ENCODE measurements at regions not wholly inside any gene's neighbourhood (a gene's known extent, or its start where the extent isn't known, plus 50 kb on each side); places are given as distances from the start of the nearest gene placed in this dataset.

GRCh38 chr4:14515556-14515955 lies 486.7 kb upstream of the CPEB2 start:
- no peak for DNase-seq
- Mint-ChIP-seq H3K27me3 (peaks cover 0 to 4% (median 0%) of the 10 kb centered on the region in 3 donors), H3K36me3 (no peaks in the 10 kb centered on the region), H3K4me3 (no peak overlapping the region), H3K9me3 (no peaks in the 10 kb centered on the region), H3K4me1 (no peaks in the 10 kb centered on the region), H3K27ac (no peak overlapping the region)
- no peak for ATAC-seq (ENCODE audit: low read depth in 2 of 2)

- no peak overlapping the region for H3K4me3 Mint-ChIP-seq
- ATAC-seq (ENCODE audit: low read depth in 2 of 2): no peak
- no peaks in the 10 kb centered on the region for H3K36me3 Mint-ChIP-seq
- peaks cover 0 to 7% (median 0%) of the 10 kb centered on the region in 7 donors for H3K9me3 Mint-ChIP-seq
- peaks cover 0 to 4% (median 0%) of the 10 kb centered on the region in 3 donors for H3K27me3 Mint-ChIP-seq
- no peak for DNase-seq
- no peak overlapping the region for H3K27ac Mint-ChIP-seq
- H3K4me1 Mint-ChIP-seq: no peaks in the 10 kb centered on the region
Measured at GRCh38 chr4:14518136-14518535, 484.1 kb upstream of the CPEB2 start.

GRCh38 chr4:14520171-14520570 lies 482.1 kb upstream of the CPEB2 start:
- H3K27me3 Mint-ChIP-seq: peaks cover 0 to 4% (median 0%) of the 10 kb centered on the region in 3 donors
- H3K4me3 Mint-ChIP-seq: no peak overlapping the region
- no peak overlapping the region for H3K27ac Mint-ChIP-seq
- no peak for DNase-seq
- peaks cover 0 to 11% (median 0%) of the 10 kb centered on the region in 7 donors for H3K9me3 Mint-ChIP-seq
- H3K4me1 Mint-ChIP-seq: no peaks in the 10 kb centered on the region
- ATAC-seq (ENCODE audit: low read depth in 2 of 2): no peak
- H3K36me3 Mint-ChIP-seq: no peaks in the 10 kb centered on the region

DNA sequence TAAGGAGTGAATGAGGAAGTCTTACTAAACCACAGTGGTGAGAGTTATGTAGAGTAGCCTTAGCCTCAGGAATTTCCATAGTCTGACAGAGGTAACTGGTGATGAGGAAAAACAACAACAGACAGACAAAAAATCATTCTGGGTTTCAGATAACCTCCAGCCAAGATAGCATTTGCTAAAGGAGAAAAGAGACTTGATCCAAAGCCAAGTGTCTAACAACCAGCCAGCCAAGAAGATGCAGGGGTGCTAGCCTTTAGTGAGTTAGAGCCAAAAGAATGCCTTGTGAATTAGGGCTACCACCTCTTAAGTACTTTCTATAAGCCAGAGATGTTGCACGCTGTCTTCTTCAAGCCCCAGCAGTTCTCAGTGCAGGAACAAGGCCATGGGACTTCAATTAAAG lies 478.0 kb upstream of the CPEB2 start:
- Mint-ChIP-seq H3K36me3 (no peaks in the 10 kb centered on the region), H3K9me3 (peaks cover 0 to 11% (median 1%) of the 10 kb centered on the region in 7 donors), H3K4me1 (no peaks in the 10 kb centered on the region), H3K27me3 (peaks cover 0 to 6% (median 0%) of the 10 kb centered on the region in 3 donors), H3K27ac (no peak overlapping the region), H3K4me3 (no peak overlapping the region)
- DNase-seq: no peak
- no peak for ATAC-seq (ENCODE audit: low read depth in 2 of 2)

DNA sequence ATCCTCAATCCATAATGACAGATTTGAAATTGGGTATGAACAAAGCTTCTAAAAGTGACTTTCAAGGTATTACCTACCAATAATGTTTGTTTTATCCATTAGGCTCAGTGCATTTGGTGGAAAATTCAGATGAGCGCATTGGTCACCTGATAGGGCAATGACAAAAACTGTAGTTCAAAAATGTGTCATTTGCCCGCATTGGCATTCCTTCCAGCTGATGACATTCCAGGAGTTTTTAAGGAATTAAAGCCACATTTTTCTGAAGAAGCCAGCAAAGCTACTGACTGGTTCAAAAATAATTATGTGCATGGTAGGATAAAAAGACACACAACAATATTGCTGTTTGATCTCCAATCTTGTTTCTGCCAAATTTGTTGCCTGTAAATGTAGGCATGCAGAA lies 473.4 kb upstream of the CPEB2 start:
- Mint-ChIP-seq H3K27me3 (peaks cover 0 to 6% (median 0%) of the 10 kb centered on the region in 3 donors), H3K27ac (no peak overlapping the region), H3K9me3 (peaks cover 0 to 1% (median 0%) of the 10 kb centered on the region in 7 donors), H3K4me3 (no peak overlapping the region), H3K36me3 (no peaks in the 10 kb centered on the region), H3K4me1 (no peaks in the 10 kb centered on the region)
- no peak for ATAC-seq (ENCODE audit: low read depth in 2 of 2)
- no peak for DNase-seq

GRCh38 chr4:14529653-14530052 lies 472.6 kb upstream of the CPEB2 start:
- Mint-ChIP-seq H3K27me3 (peaks cover 0 to 6% (median 0%) of the 10 kb centered on the region in 3 donors), H3K4me1 (no peaks in the 10 kb centered on the region), H3K4me3 (no peak overlapping the region), H3K9me3 (peaks cover 0 to 1% (median 0%) of the 10 kb centered on the region in 7 donors), H3K36me3 (no peaks in the 10 kb centered on the region), H3K27ac (no peak overlapping the region)
- no peak for DNase-seq
- no peak for ATAC-seq (ENCODE audit: low read depth in 2 of 2)

DNA sequence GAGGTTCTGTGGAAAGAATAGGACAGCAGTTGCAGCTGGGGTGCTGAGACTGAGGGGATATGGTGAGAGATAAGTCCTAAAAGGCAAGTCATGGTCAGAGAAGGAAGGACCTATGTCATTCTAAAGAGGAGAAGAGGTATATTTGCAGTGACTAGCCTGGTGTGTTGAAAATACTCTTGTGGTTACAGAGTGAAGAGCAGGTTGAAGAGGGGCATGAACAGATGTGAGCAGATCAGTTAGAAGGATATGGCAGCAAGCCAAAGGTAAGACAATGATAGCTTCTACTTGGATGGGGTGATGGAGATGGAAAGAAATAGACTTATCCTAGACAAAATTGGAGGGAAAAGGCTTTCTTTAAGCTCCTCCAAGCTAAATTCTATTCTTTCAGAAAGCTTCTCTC lies 469.8 kb upstream of the CPEB2 start:
- no peaks in the 10 kb centered on the region for H3K27me3 Mint-ChIP-seq
- no peak overlapping the region for H3K27ac Mint-ChIP-seq
- no peak overlapping the region for H3K4me3 Mint-ChIP-seq
- no peaks in the 10 kb centered on the region for H3K36me3 Mint-ChIP-seq
- no peak for DNase-seq
- H3K4me1 Mint-ChIP-seq: no peaks in the 10 kb centered on the region
- no peak for ATAC-seq (ENCODE audit: low read depth in 2 of 2)
- H3K9me3 Mint-ChIP-seq: no peaks in the 10 kb centered on the region

- H3K27ac Mint-ChIP-seq: no peak overlapping the region
- peaks cover 0 to 12% (median 6%) of the 10 kb centered on the region in 3 donors for H3K27me3 Mint-ChIP-seq
- DNase-seq: no peak
- H3K4me3 Mint-ChIP-seq: no peak overlapping the region
- H3K36me3 Mint-ChIP-seq: no peaks in the 10 kb centered on the region
- no peak for ATAC-seq (ENCODE audit: low read depth in 2 of 2)
- no peaks in the 10 kb centered on the region for H3K4me1 Mint-ChIP-seq
- H3K9me3 Mint-ChIP-seq: peaks cover 1 to 17% (median 4%) of the 10 kb centered on the region in 7 donors
Measured at GRCh38 chr4:14539246-14539645, 463.0 kb upstream of the CPEB2 start.

DNA sequence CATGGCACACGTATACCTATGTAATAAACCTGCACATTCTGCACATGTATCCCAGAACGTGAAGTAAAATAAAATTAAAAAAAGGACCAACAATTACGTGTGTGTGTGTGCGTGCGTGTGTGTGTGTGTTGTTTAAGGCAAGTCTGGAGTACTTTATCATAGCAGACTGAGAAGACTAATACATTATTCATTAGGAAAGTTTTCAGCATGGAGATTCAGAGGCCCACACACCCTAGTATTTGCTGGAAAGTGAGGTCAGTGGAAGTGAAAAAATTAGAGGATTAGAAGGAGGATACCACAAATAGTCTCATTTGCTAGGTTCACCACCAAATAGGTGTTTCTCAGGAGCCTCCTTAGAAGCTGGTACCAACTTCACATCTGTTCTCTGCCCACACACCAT lies 457.1 kb upstream of the CPEB2 start:
- Mint-ChIP-seq H3K4me1 (no peaks in the 10 kb centered on the region), H3K36me3 (no peaks in the 10 kb centered on the region), H3K27ac (no peak overlapping the region), H3K27me3 (peaks cover 0 to 3% (median 0%) of the 10 kb centered on the region in 3 donors), H3K4me3 (no peak overlapping the region), H3K9me3 (peaks cover 7 to 26% (median 8%) of the 10 kb centered on the region in 7 donors)
- ATAC-seq (ENCODE audit: low read depth in 2 of 2): no peak
- DNase-seq: no peak

- no peaks in the 10 kb centered on the region for H3K27me3 Mint-ChIP-seq
- H3K9me3 Mint-ChIP-seq: peaks cover 5 to 26% (median 8%) of the 10 kb centered on the region in 7 donors
- H3K36me3 Mint-ChIP-seq: no peaks in the 10 kb centered on the region
- no peak overlapping the region for H3K27ac Mint-ChIP-seq
- no peaks in the 10 kb centered on the region for H3K4me1 Mint-ChIP-seq
- ATAC-seq (ENCODE audit: low read depth in 2 of 2) (no peak), DNase-seq (no peak)
- no peak overlapping the region for H3K4me3 Mint-ChIP-seq
Measured at GRCh38 chr4:14545807-14546206, 456.5 kb upstream of the CPEB2 start.

DNA sequence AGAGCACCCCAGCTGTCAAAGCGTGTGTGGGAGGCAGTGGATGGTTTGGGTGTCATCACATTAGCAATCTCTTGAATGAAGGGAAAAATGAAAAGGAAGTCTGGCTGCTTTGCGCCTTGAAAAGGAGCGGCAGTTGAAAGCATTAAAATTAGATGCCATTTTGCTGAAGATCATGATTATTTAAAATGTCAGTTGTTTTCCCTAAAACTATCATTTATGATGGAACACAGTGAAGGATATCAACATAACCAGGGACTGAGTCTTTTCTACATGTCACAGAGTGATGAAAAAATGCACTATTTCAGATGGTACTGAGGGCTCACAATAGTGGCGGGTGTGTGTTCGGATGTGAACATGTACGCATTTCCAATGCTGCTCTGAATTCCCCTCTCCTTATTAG lies 450.2 kb upstream of the CPEB2 start:
- ATAC-seq (ENCODE audit: low read depth in 2 of 2) (no peak), DNase-seq (no peak)
- Mint-ChIP-seq H3K9me3 (peaks cover 0 to 12% (median 3%) of the 10 kb centered on the region in 7 donors), H3K4me3 (no peak overlapping the region), H3K4me1 (no peaks in the 10 kb centered on the region), H3K27me3 (no peaks in the 10 kb centered on the region), H3K27ac (no peak overlapping the region), H3K36me3 (no peaks in the 10 kb centered on the region)

- Mint-ChIP-seq H3K4me3 (no peak overlapping the region), H3K27ac (no peak overlapping the region), H3K36me3 (no peaks in the 10 kb centered on the region), H3K4me1 (no peaks in the 10 kb centered on the region), H3K9me3 (peaks cover 0 to 4% (median 0%) of the 10 kb centered on the region in 7 donors), H3K27me3 (no peaks in the 10 kb centered on the region)
- DNase-seq: no peak
- ATAC-seq (ENCODE audit: low read depth in 2 of 2): no peak
Measured at GRCh38 chr4:14559646-14560045, 442.6 kb upstream of the CPEB2 start.

DNA sequence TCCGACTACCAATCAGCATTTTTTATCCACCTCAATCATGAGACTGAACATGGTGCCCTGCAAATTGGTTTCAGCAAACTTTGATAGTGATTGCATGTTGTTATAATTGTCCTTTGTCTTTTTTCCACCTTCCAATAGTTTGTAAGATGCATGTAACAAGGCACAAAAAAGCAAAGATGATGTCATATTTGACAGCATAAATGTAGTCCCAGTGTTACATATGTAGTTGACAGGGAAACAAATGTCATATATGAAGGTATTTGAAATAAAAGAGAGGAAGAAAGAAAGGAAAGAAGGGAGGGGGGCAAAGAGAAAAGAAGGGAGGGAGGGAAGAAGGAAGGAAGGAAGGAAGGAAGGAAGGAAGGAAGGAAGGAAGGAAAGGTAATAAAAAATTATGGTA lies 441.7 kb upstream of the CPEB2 start:
- DNase-seq (no peak), ATAC-seq (ENCODE audit: low read depth in 2 of 2) (no peak)
- Mint-ChIP-seq H3K36me3 (no peaks in the 10 kb centered on the region), H3K4me1 (no peaks in the 10 kb centered on the region), H3K27ac (no peak overlapping the region), H3K9me3 (peaks cover 0 to 11% (median 2%) of the 10 kb centered on the region in 7 donors), H3K4me3 (no peak overlapping the region), H3K27me3 (no peaks in the 10 kb centered on the region)

DNA sequence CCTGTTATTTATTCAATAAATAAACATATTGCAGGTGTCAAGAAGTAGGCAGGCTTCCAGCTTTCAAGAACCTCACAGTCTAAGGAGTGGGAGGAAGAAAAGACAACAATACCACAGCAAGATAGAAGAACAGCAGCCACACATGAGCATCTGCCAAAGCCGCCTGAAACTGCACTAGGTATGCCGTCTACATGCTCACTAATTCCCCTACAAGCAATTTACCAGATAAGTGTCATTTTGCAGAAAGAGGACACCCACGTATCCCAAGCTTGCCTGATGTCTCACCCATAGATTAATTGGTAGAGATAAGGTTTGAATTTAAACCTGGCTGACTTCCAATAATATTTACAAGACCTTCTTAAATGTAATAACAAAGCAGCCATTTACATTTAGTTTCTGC lies 439.4 kb upstream of the CPEB2 start:
- Mint-ChIP-seq H3K36me3 (no peaks in the 10 kb centered on the region), H3K27ac (no peak overlapping the region), H3K4me1 (no peaks in the 10 kb centered on the region), H3K9me3 (peaks cover 0 to 13% (median 5%) of the 10 kb centered on the region in 7 donors), H3K4me3 (peak overlapping the region in 1 of 8 donors; percentile 56), H3K27me3 (no peaks in the 10 kb centered on the region)
- ATAC-seq (ENCODE audit: low read depth in 2 of 2): no peak
- DNase-seq: no peak

DNA sequence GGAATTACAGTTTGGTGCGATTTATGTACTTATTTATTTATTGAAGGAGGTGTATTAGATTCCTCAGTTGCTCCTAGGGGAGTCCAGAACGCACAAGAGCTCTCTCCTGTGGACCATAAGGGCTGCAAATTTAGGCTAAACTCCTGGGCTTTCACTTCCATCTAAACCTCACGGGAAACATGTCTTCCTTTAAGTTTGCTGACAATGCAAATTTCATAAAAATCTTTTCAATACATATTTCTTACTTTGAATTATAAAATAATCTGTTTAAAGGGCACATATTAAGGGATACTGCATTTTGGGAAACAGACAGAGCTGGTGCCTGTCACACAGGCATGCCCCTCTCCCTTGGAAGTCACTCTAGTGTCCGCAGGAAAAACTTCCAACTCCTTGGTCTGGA lies 438.0 kb upstream of the CPEB2 start:
- no peaks in the 10 kb centered on the region for H3K36me3 Mint-ChIP-seq
- H3K4me1 Mint-ChIP-seq: no peaks in the 10 kb centered on the region
- H3K4me3 Mint-ChIP-seq: no peak overlapping the region
- DNase-seq (no peak), ATAC-seq (ENCODE audit: low read depth in 2 of 2) (no peak)
- peaks cover 0 to 13% (median 5%) of the 10 kb centered on the region in 7 donors for H3K9me3 Mint-ChIP-seq
- no peaks in the 10 kb centered on the region for H3K27me3 Mint-ChIP-seq
- no peak overlapping the region for H3K27ac Mint-ChIP-seq

Data from naive B cell (primary cell).